H9 (cell line): ENCODE measurements at regions not wholly inside any gene's neighbourhood (a gene's known extent, or its start where the extent isn't known, plus 50 kb on each side); places are given as distances from the start of the nearest gene placed in this dataset.

Source experiments
- DNase-seq: peaks from one replicate; pipeline ENCODE4 v3.0.0-alpha.2; 2017
- H2AFZ ChIP-seq: one replicate; pipeline ENCODE4 v1.6.1; 2013; ENCODE audit warnings: mild to moderate bottlenecking, low read length, control low read depth, moderate library complexity
- H2AK5ac ChIP-seq: 2 replicates; pipeline ENCODE4 v1.6.1; 2013; ENCODE audit warnings: low read length, control low read depth, mixed read lengths; ENCODE audit not compliant: insufficient read length
- H2BK120ac ChIP-seq: one replicate; pipeline ENCODE4 v1.6.1; 2013; ENCODE audit warnings: low read depth, mild to moderate bottlenecking, low read length, control low read depth, inconsistent platforms; ENCODE audit not compliant: poor library complexity, severe bottlenecking
- H2BK12ac ChIP-seq: 2 replicates; pipeline ENCODE4 v1.6.1; 2013; ENCODE audit warnings: low read length, control low read depth, mixed read lengths, low read depth; ENCODE audit not compliant: insufficient read length
- H2BK15ac ChIP-seq: 2 replicates; pipeline ENCODE4 v1.6.1; 2013; ENCODE audit warnings: low read depth, low read length, control low read depth
- H2BK20ac ChIP-seq: one replicate; pipeline ENCODE4 v1.6.1; 2013; ENCODE audit warnings: low read depth, mild to moderate bottlenecking, low read length, control low read depth, inconsistent platforms; ENCODE audit not compliant: poor library complexity, severe bottlenecking
- H2BK5ac ChIP-seq: 2 replicates; pipeline ENCODE4 v1.6.1; 2013; ENCODE audit warnings: low read length, control low read depth, mixed read lengths; ENCODE audit not compliant: insufficient read length
- H3K14ac ChIP-seq: 2 replicates; pipeline ENCODE4 v1.6.1; 2013; ENCODE audit warnings: low read length, control low read depth; ENCODE audit not compliant: insufficient read depth
- H3K18ac ChIP-seq: 2 replicates; pipeline ENCODE4 v1.6.1; 2013; ENCODE audit warnings: low read depth, mild to moderate bottlenecking, mixed read lengths, low read length, control low read depth; ENCODE audit not compliant: insufficient read length
- H3K23ac ChIP-seq: 2 replicates; pipeline ENCODE4 v1.6.1; 2013; ENCODE audit warnings: low read length, control low read depth, mixed read lengths, low read depth; ENCODE audit not compliant: insufficient read length
- H3K23me2 ChIP-seq: 2 replicates; pipeline ENCODE4 v1.6.1; 2013; ENCODE audit warnings: low read depth, mild to moderate bottlenecking, mixed read lengths, low read length, control low read depth; ENCODE audit not compliant: insufficient read length, poor library complexity, severe bottlenecking
- H3K27ac ChIP-seq: 2 replicates; pipeline ENCODE4 v1.5.1; 2013; ENCODE audit warnings: low read length, control low read depth, mixed read lengths, low read depth; ENCODE audit not compliant: insufficient read length
- H3K27me3 ChIP-seq: 2 replicates; pipeline ENCODE4 v1.6.1; 2013; ENCODE audit warnings: low read length, control low read depth, inconsistent platforms; ENCODE audit not compliant: insufficient read depth
- H3K4ac ChIP-seq: 2 replicates; pipeline ENCODE4 v1.6.1; 2013; ENCODE audit warnings: low read depth, mild to moderate bottlenecking, control low read depth, inconsistent platforms, low read length, moderate library complexity
- H3K4me1 ChIP-seq: 2 replicates; pipeline ENCODE4 v1.6.1; 2013; ENCODE audit warnings: low read length, control low read depth, inconsistent platforms; ENCODE audit not compliant: insufficient read depth
- H3K4me2 ChIP-seq: 2 replicates; pipeline ENCODE4 v1.6.1; 2013; ENCODE audit warnings: low read length, control low read depth, mixed read lengths; ENCODE audit not compliant: insufficient read length, insufficient read depth
- H3K56ac ChIP-seq: 2 replicates; pipeline ENCODE4 v1.6.1; 2013; ENCODE audit warnings: low read depth, mild to moderate bottlenecking, mixed read lengths, low read length, control low read depth; ENCODE audit not compliant: insufficient read length
- H3K79me1 ChIP-seq: 2 replicates; pipeline ENCODE4 v1.6.1; 2013; ENCODE audit warnings: low read depth, mild to moderate bottlenecking, moderate library complexity, low read length, control low read depth, inconsistent platforms; ENCODE audit not compliant: insufficient read depth, poor library complexity, severe bottlenecking
- H3K79me2 ChIP-seq: 2 replicates; pipeline ENCODE4 v1.6.1; 2013; ENCODE audit warnings: low read length, control low read depth, inconsistent platforms; ENCODE audit not compliant: insufficient read depth
- H3K9ac ChIP-seq: 2 replicates; pipeline ENCODE4 v1.6.1; 2013; ENCODE audit warnings: low read length, control low read depth, mixed read lengths; ENCODE audit not compliant: insufficient read length; ENCODE audit errors: extremely low read depth
- H3K9me3 ChIP-seq: one replicate; pipeline ENCODE4 v1.6.1; 2013; ENCODE audit warnings: low read depth, low read length, inconsistent platforms; ENCODE audit not compliant: control insufficient read depth
- H3T11ph ChIP-seq: one replicate; pipeline ENCODE4 v1.6.1; 2013; ENCODE audit warnings: mild to moderate bottlenecking, low read length, control low read depth, inconsistent platforms
- H4K20me1 ChIP-seq: one replicate; pipeline ENCODE4 v1.6.1; 2013; ENCODE audit not compliant: control insufficient read depth, insufficient read length, insufficient read depth
- H4K5ac ChIP-seq: 2 replicates; pipeline ENCODE4 v1.6.1; 2013; ENCODE audit warnings: low read depth, mild to moderate bottlenecking, mixed read lengths, low read length, control low read depth; ENCODE audit not compliant: insufficient read length
- H4K8ac ChIP-seq: replicated peaks from 2 replicates; pipeline ENCODE4 v1.6.1; 2013; ENCODE audit warnings: low read length, control low read depth, mixed read lengths, low read depth; ENCODE audit not compliant: insufficient read length
- H4K91ac ChIP-seq: 2 replicates; pipeline ENCODE4 v1.6.1; 2013; ENCODE audit warnings: low read depth, mild to moderate bottlenecking, moderate library complexity, mixed read lengths, low read length, control low read depth; ENCODE audit not compliant: insufficient read length
- H3K27ac Mint-ChIP-seq, 3 experiments: 2 replicates in 2 of 3; 3 replicates in 1 of 3; pipeline ENCODE4 v1.8.0; 2020 to 2021; ENCODE audit warnings: mixed read lengths in 3 of 3, mild to moderate bottlenecking in 1 of 3, moderate library complexity in 1 of 3
- H3K27me3 Mint-ChIP-seq: 2 replicates; pipeline ENCODE4 v1.8.0; 2021; ENCODE audit warnings: low read depth, mild to moderate bottlenecking, moderate library complexity, mixed read lengths
- H3K36me3 Mint-ChIP-seq, 3 experiments: 2 replicates in 2 of 3; 3 replicates in 1 of 3; pipeline ENCODE4 v1.8.0; 2020 to 2021; ENCODE audit warnings: low read depth in 3 of 3, mixed read lengths in 3 of 3; ENCODE audit not compliant: insufficient read depth in 1 of 3
- H3K4me1 Mint-ChIP-seq, 2 experiments: 2 replicates each; pipeline ENCODE4 v1.8.0; 2020; ENCODE audit warnings: mixed read lengths in 2 of 2
- H3K4me3 Mint-ChIP-seq, 2 experiments: 2 replicates in 1 of 2; 3 replicates in 1 of 2; pipeline ENCODE4 v1.8.0; 2020 to 2021; ENCODE audit warnings: mild to moderate bottlenecking in 2 of 2, mixed read lengths in 2 of 2, moderate library complexity in 1 of 2
- H3K9me3 Mint-ChIP-seq, 2 experiments: 2 replicates in 1 of 2; 3 replicates in 1 of 2; pipeline ENCODE4 v1.8.0; 2020; ENCODE audit warnings: mild to moderate bottlenecking in 2 of 2, mixed read lengths in 2 of 2, moderate library complexity in 1 of 2
- WGBS: extraction: QIAGEN DNeasy Blood & Tissue Kit; methylation state at CpG from one replicate; pipeline ENCODE4 v1.1.7; 2013; ENCODE audit warnings: missing lambda C conversion rate, low lambda C conversion rate, mixed read lengths; ENCODE audit not compliant: insufficient read length; ENCODE audit errors: extremely low coverage; 5-methylcytosine and 5-hydroxymethylcytosine counted together
- TF ChIP-seq, protein P1 (sequence below): fragments of 200-600 bp; sonication (generic); conservative IDR thresholded peaks from 3 replicates; pipeline ENCODE4 v1.8.0; 2021; ENCODE audit warnings: antibody characterized with exemption, mild to moderate bottlenecking

DNA sequence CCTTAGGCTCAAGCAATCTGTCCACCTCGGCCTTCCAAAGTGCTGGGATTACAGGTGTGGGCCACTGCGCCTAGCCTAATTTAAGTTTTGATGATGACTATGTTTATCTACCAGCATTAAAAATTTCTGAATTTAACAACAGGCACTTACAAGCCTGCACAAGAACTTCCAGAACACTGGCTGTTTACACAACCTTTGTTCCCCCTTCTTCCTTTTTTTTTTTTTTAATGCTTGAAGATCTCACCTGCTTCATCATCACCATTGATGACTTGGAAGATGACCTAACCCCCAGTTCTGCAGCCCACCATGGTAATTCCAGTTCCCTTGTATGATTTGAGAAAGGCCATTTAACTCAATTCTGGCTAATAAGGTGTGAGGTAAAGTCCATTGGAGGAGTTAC lies 70.4 kb downstream of the GJD2 start:
- no peak overlapping the region for H3K4me3 Mint-ChIP-seq
- no peaks in the 10 kb centered on the region for H3K4me1 Mint-ChIP-seq
- peaks cover 0 to 7% of the 10 kb centered on the region in 2 experiments; a peak in 3 of 5 replicates for H3K9me3 Mint-ChIP-seq

More for the DNA sequence above, 70.4 kb downstream of the GJD2 start:
- H3K4ac ChIP-seq = no peak overlapping the region
- no peak overlapping the region for H2AK5ac ChIP-seq
- H3K27me3 ChIP-seq = no peaks in the 10 kb centered on the region
- H2BK120ac ChIP-seq = no peak overlapping the region
- H4K91ac ChIP-seq = no peak overlapping the region
- H3K9me3 ChIP-seq = no peaks in the 10 kb centered on the region
- H2BK15ac ChIP-seq = no peak overlapping the region
- no peak overlapping the region for H2AFZ ChIP-seq
- no peak overlapping the region for H3K56ac ChIP-seq
- H3K9ac ChIP-seq = no peak overlapping the region
- peaks cover 0 to 7% (median 0%) of the 10 kb centered on the region in 3 experiments; a peak in 2 of 7 replicates for H3K36me3 Mint-ChIP-seq
- H2BK20ac ChIP-seq = no peak overlapping the region
- no peak for DNase-seq
- no peak overlapping the region for H3K14ac ChIP-seq
- H3K23ac ChIP-seq = no peak overlapping the region
- no peaks in the 10 kb centered on the region for H3K79me1 ChIP-seq
- H4K20me1 ChIP-seq = no peaks in the 10 kb centered on the region
- no peak overlapping the region for H4K5ac ChIP-seq
- no peak overlapping the region for H3K27ac ChIP-seq
- no peaks in the 10 kb centered on the region for H3K27me3 Mint-ChIP-seq
- TF ChIP-seq, protein P1, sequence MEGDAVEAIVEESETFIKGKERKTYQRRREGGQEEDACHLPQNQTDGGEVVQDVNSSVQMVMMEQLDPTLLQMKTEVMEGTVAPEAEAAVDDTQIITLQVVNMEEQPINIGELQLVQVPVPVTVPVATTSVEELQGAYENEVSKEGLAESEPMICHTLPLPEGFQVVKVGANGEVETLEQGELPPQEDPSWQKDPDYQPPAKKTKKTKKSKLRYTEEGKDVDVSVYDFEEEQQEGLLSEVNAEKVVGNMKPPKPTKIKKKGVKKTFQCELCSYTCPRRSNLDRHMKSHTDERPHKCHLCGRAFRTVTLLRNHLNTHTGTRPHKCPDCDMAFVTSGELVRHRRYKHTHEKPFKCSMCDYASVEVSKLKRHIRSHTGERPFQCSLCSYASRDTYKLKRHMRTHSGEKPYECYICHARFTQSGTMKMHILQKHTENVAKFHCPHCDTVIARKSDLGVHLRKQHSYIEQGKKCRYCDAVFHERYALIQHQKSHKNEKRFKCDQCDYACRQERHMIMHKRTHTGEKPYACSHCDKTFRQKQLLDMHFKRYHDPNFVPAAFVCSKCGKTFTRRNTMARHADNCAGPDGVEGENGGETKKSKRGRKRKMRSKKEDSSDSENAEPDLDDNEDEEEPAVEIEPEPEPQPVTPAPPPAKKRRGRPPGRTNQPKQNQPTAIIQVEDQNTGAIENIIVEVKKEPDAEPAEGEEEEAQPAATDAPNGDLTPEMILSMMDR = no peak
- H3K23me2 ChIP-seq = no peaks in the 10 kb centered on the region
- WGBS = no CpG with 5 or more reads among the region's 2 CpGs
- no peak overlapping the region for H3T11ph ChIP-seq
- no peak overlapping the region for H3K18ac ChIP-seq
- no peaks in the 10 kb centered on the region for H3K79me2 ChIP-seq
- H3K4me1 ChIP-seq = no peaks in the 10 kb centered on the region
- no peak overlapping the region for H4K8ac ChIP-seq
- H3K4me2 ChIP-seq = no peak overlapping the region
- H3K27ac Mint-ChIP-seq = no peak overlapping the region
- no peak overlapping the region for H2BK5ac ChIP-seq
- no peak overlapping the region for H2BK12ac ChIP-seq
